NCI-H69 (cell line): ENCODE measurements at regions not wholly inside any gene's neighbourhood (a gene's known extent, or its start where the extent isn't known, plus 50 kb on each side); places are given as distances from the start of the nearest gene placed in this dataset.
A peak's percentile ranks its signal among the peaks of the same experiment; 100 is the strongest.
"Not testable (repeated sequence)": the region's sequence is repeated elsewhere in the genome, so short reads cannot be mapped to it uniquely, and the experiment has no call there.

Source experiments
- DNase-seq: peaks from one replicate; lab custom pipeline; 2025; lab: John Stamatoyannopoulos, UW

DNA sequence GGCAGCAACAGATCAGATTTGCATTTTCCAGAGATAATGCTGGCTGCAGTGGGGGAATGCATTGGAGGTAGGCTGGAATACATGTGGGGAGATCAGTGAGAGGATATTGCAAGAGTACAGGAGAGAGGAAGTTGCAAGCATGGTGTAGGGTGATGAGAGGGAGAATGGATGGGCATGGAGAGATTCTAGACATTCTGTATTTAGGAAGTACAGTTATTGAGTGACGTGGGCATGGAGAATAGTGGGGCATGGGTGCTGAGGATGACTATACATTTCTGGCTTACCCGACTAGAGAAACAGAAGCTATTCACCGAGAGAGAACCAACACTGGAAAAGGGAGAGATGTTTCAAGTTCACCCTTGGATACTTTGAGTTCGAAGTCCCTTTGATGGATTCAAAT, 116.9 kb upstream of the SVIL start:
- no peak for DNase-seq

GRCh38 chr10:29751240-29751639, 116.5 kb upstream of the SVIL start:
- no peak for DNase-seq

DNA sequence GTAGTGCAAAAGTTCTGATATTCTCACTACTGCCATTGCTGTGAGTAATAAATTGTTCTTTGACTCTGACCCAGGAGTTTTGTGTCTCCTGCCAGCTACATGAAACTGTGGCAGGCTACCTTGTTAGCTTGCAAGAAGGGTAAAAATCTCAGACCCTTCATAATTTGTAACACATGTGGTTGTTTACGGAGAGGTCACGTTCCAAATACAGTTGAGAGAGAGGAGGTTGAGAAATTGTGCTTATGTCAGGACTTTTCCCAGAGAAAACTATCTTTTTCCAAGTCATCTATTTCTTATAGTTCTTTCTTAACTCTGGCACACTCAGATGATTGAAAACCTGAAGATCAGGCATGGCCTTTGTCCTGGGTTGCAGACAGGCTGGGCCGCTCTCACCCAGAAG, 114.4 kb upstream of the SVIL start:
- DNase-seq, result no peak

DNA sequence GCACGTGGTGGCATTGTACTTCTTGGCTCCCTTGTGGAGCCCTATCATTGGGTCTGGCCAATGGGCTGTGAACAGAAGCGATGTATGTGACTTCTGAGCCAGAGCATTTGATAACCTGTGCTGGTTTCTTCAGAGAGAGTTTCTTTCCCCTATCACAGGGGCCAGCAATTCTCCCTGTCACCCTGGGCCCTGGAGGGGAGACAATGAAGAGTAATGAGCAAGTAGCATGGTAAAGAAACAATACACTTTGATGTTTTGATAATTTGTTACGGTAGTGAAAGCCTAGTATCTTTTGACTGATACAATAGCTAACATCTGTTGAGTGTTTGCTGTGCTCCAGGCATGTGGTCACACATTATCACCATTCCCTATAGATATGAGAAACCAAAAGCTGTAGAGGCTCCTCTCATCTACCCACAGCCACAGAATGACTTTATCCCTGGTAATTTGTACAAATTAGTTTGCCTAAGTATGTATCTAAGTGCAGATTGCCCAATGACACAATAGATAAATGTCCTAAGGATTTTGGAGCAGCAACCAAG, 113.4 kb upstream of the SVIL start:
- peak; percentile 29 for DNase-seq

- no peak for DNase-seq
Observed at GRCh38 chr10:29746080-29746797, 111.5 kb upstream of the SVIL start.

DNA sequence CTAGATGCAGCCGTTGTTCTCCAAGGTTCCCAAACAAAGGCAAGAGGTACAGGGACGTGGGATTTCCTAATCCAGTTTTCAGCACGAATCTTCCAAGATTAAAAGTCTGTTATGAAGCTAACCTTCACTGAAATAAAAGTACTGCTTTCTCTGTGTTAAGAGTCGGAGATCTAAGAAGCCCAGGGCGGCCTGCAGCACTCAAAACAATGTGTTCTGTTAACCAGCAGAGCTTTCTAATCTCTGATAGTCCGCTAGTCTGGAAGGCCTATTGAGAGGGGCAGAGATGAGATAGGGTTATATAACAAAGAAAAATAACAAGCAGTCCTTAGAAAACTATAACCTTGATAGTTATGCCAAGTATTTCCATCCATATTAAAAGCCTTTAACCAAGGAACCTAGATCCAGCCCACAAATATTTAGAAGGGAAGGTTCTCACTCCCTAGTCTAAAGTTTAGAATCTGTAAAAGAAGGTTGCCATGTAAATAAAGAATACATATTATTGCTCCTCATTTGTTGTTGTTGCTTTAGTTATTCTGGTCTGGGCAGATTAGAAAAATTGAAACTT, 106.3 kb upstream of the SVIL start:
- DNase-seq, result no peak

DNA sequence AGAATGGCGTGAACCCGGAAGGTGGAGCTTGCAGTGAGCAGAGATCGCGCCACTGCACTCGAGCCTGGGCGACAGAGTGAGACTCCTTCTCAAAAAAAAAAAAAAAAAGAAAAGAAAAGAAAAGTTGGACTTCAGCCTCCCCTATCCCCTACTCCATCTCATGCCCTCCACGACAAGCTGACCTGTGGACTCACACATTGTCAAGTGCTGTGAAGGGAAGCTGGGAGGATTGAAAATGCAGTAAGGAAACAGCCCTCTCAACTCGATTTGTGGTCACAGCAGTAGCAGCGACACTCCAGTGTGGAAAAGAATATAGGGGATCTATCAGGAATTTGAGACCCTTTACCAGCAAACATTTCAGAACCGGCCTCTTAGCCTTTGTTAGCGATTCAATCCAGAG, 103.6 kb upstream of the SVIL start:
- DNase-seq, result no peak

DNA sequence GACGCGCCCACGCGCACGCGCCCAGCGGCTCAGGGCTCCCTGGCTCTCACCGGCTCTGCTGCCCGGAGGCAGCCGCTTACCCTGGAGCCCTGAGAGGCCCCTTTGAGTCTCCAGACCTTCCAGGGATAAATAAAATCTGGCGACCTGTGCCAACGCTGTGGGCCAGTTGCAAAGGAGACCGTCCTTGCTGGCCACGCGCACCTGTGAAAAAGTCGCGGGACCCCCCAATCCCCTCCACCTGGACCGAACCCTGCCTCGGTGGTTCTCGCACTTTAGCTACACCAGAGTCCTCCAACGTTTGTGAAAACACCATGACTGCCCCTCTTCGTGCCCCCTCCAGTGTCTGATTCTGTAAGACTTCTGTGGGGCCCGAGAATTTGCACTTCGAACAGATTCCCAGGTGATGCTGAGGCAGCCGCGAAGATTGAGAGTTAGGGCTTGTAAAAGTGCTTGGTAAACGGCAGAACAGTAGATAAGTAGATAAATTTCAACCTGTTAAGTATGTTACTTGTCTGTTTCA, 102.4 kb upstream of the SVIL start:
- DNase-seq, result no peak

GRCh38 chr10:29736366-29737073, 101.7 kb upstream of the SVIL start:
- peak; percentile 74 for DNase-seq

DNA sequence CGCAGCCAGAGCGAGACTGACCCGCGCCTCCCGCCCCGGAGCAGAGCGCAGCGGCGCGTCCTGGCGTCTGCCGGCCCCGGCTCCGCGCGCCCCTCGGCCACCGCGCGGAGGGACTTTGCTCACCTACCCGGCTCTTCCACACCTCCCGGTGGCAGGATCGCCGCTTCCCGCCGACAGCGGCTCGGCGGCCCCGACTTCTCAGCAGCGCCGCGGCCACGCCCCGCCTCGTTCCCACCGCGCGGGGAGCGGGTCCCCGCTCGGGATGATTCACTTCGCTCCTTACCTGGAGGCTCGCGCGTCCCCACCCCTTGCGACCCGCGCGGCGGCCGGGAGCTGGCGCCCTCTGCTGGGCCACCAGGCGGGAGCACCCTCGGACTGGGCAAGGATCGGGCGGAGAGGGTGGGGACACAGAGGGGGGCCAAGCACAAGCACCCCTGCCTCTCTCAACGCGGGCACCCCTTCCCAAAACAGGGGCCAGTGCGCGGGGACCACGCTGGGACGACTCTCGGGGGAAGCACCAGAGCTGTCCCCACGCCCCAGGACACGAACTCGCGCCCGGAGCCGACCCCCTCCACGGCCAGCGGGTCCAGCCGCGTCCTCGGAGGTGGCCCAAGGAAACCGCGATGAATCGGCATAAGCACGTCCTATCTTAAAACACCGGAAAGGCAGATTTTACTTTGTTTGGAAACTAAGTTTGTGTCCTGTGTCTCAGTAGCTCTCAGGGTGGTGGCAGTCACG, 101.0 kb upstream of the SVIL start:
- peak; percentile 85 for DNase-seq

- DNase-seq, result peak; percentile 70
Observed at GRCh38 chr10:29734962-29735627, 100.3 kb upstream of the SVIL start.

DNA sequence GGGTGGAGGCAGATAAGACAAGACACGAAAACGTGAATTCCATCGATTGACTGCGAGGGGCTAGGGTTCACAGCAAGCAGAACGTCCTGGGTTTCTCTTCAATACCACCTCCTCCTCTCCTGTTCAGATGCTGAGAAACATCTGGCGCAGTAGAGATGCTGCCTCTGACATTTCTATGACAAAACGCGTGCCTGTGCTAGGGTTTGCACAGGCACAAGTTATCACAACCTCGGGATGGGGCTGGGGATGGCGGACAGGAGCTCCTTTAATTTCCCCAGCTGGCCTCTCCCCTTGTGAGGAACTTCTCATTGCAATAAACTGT, 99.8 kb upstream of the SVIL start:
- peak; percentile 63 for DNase-seq

DNA sequence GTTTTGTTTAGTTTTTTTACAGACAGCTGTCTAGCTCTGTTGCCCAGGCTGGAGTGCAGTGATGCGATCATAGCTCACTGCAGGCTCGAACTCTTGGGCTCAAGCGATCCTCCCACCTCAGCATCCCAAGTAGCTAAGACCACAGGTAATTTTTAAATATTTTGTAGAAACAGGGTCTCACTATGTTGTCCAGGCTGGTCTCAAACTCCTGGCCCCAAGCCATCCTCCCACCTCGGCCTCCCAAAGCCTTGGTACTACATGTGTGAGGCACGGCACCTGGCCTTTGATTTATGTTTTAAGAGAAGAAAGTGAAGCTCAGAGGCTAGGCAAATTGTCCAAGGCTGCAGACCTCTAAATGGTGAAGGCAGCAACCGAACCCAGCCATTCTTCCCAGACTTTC, 98.6 kb upstream of the SVIL start:
- DNase-seq, result no peak

DNA sequence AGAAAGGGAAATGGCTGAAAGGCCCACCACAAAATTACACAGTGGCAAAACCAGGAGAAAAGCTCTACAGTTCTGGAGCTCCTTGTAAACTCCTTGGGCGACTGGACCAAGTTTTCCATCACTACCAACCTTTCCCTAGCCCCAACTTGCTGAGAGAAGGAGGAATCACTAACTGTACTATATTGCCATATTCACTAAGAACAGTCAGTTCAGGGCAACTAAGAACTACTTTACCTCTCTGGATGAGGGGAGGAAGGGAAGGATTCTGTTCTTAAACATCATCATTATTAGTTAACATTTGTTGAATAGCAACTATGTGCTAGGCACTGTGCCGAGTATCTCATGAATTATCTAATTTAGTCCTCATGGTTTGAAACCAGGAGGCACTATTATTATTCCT, 98.1 kb upstream of the SVIL start:
- no peak for DNase-seq

DNA sequence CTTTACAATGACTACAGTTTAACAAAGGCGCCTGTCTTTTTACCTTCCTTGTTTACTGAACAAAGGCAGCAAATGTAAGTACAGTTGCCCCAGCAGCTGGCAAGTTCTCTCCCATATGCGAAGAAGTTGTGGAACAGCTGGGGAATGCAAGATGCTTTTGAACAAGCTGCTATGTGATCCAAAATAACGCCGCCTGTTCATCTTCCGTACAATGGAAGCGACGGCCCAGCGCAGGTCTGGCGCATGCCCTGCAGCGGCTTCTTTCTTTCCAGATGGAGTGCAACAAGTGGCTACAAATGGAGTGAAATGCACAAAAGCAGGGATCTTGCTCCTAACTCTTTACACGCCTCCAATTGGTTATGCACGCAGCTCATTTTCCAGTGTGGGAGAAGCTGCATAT, 97.0 kb upstream of the SVIL start:
- peak; percentile 30 for DNase-seq

- DNase-seq, result no peak
Observed at GRCh38 chr10:29730969-29731368, 96.2 kb upstream of the SVIL start.

- DNase-seq, result no peak
Observed at GRCh38 chr10:29730458-29730857, 95.7 kb upstream of the SVIL start.

DNA sequence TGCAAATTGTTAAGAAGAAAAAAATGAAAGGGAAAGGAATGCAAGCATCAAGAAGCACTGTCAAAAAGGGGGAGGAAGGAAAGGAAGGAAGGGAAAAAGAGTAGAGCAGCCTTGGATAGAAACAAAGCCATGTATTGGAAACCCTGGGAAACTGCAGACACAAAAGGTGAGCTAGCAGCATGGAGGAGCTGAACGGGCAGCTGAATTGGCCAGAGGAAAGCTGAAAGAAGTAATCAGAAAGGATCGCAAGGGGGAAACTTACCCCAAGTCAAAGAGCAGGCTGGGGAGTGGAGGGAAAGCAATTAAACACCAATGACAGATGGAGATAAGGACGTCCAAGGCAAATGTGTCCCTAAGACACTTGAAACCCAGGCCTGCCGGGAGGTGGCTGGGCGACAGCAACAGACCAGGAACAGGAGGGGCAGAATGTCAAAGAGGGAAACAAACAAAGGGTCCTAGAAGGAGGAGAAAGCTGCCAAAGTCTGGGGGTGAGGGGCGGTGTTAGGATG, 93.8 kb upstream of the SVIL start:
- peak; percentile 4 for DNase-seq

- not testable (repeated sequence) for DNase-seq
Observed at GRCh38 chr10:29725927-29726326, 91.2 kb upstream of the SVIL start.

DNA sequence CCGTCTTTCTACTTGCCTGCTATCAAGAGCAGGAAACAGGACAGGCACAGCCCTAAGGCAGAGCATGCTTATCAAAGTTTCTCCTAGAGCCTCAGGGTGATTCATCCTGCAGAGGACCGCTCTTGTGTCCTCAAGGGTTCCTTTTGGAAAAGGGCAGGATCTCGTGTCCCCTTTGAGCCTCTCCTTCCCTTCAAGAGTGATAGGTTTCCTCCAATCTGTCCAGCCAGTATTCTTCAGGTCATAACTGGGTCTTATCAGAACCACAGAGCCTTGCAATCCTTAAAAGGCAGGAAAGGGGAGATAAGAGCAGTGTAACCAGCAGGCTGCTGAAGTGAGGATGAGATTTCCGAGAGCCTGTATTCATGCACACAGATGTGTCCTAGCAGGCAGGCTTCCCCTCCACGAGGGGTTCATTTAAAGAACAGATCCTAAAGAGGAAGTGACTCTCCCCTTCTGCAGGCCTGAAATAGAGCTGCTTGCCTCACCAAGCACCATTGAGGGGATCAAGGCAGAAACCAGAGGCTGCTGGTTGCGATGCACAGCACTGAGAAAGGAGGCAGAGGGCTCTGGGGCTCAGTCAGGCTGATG, 90.5 kb upstream of the SVIL start:
- DNase-seq, result no peak

- no peak for DNase-seq
Observed at GRCh38 chr10:29723726-29724125, 89.0 kb upstream of the SVIL start.
